Gastroesophageal sphincter (tissue), 3 donors: ENCODE measurements at regions not wholly inside any gene's neighbourhood (a gene's known extent, or its start where the extent isn't known, plus 50 kb on each side); places are given as distances from the start of the nearest gene placed in this dataset.

Experiments used
- EP300 ChIP-seq: sonication (generic); formaldehyde crosslinking; IDR thresholded peaks from one replicate; pipeline ENCODE4 v1.6.1; 2017; ENCODE audit warnings: antibody characterized with exemption, mild to moderate bottlenecking
- POLR2A ChIP-seq, 2 donors: fragments of 450-650 bp; IDR thresholded peaks; one replicate each; pipeline ENCODE4 v1.6.1; 2017; ENCODE audit warnings: antibody characterized with exemption in 2 of 2, mild to moderate bottlenecking in 2 of 2, moderate library complexity in 1 of 2
- POLR2AphosphoS5 ChIP-seq: sonication (generic); formaldehyde crosslinking; IDR thresholded peaks from one replicate; pipeline ENCODE4 v1.6.1; 2017; ENCODE audit warnings: antibody characterized with exemption
- TF ChIP-seq, protein P1 (sequence below), 4 experiments: fragments of 200-600 bp in 2 of 4; fragments of 450-650 bp in 2 of 4; sonication (generic) in 1 of 4; IDR thresholded peaks; one replicate each; pipeline ENCODE4 v1.5.1; 2017 to 2019; ENCODE audit warnings: antibody characterized with exemption in 4 of 4, mild to moderate bottlenecking in 2 of 4, moderate library complexity in 2 of 4

DNA sequence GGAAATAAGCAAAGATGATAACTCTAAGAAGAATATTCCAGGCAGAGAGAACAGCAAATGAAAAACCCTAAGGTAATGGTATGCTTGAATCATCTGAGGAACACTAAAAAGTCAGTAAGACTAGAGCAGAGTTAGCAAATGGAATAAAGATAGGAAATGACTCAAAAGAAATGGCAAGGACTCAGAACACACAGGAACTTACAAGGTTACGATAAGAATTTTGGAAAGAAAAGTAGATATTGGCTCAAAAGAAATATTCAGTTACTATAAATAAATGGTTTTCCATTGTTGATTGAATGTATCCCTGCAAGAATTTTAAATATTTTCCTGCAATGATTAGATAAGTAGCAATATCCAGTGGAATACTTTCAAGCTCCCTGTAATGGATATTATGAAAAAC is 705.8 kb downstream of the C12orf50 start:
- TF ChIP-seq, protein P1, sequence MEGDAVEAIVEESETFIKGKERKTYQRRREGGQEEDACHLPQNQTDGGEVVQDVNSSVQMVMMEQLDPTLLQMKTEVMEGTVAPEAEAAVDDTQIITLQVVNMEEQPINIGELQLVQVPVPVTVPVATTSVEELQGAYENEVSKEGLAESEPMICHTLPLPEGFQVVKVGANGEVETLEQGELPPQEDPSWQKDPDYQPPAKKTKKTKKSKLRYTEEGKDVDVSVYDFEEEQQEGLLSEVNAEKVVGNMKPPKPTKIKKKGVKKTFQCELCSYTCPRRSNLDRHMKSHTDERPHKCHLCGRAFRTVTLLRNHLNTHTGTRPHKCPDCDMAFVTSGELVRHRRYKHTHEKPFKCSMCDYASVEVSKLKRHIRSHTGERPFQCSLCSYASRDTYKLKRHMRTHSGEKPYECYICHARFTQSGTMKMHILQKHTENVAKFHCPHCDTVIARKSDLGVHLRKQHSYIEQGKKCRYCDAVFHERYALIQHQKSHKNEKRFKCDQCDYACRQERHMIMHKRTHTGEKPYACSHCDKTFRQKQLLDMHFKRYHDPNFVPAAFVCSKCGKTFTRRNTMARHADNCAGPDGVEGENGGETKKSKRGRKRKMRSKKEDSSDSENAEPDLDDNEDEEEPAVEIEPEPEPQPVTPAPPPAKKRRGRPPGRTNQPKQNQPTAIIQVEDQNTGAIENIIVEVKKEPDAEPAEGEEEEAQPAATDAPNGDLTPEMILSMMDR (IDR thresholded peaks at IDR 0.05) = no peak
- TF ChIP-seq POLR2AphosphoS5 = no peak
- TF ChIP-seq POLR2A (IDR thresholded peaks at IDR 0.05) = no peak
- TF ChIP-seq EP300 = no peak
